NOMO-1 treated with DMSO at 0.1 percent for 48 hours (cell line): ENCODE measurements at regions not wholly inside any gene's neighbourhood (a gene's known extent, or its start where the extent isn't known, plus 50 kb on each side); places are given as distances from the start of the nearest gene placed in this dataset.
"Not testable (repeated sequence)": the region's sequence is repeated elsewhere in the genome, so short reads cannot be mapped to it uniquely, and the experiment has no call there.

Experiments
- DNase-seq: peaks from one replicate; lab custom pipeline; 2025; ENCODE audit not compliant: unreplicated experiment; lab: John Stamatoyannopoulos, UW

DNA sequence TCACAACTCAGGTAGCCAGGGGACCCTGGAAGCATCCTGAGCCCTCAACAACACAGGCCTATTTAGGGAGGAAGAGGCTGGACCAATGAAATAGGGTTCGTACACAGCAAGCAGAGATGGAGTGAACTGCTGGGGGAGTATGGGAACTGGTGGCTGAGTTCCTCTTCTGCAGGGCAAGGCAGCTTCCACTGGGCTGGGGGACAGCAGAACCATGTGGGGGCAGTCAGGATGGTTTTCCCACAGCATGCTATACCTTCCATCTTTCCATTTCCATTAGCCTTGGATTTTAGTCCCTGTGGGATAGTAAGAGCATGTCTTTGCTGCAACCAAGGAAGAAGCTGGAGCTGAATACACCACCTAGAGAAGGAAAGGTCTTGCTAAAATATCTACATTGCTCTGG lies 370.6 kb downstream of the CCSER2 start:
- no peak for DNase-seq

DNA sequence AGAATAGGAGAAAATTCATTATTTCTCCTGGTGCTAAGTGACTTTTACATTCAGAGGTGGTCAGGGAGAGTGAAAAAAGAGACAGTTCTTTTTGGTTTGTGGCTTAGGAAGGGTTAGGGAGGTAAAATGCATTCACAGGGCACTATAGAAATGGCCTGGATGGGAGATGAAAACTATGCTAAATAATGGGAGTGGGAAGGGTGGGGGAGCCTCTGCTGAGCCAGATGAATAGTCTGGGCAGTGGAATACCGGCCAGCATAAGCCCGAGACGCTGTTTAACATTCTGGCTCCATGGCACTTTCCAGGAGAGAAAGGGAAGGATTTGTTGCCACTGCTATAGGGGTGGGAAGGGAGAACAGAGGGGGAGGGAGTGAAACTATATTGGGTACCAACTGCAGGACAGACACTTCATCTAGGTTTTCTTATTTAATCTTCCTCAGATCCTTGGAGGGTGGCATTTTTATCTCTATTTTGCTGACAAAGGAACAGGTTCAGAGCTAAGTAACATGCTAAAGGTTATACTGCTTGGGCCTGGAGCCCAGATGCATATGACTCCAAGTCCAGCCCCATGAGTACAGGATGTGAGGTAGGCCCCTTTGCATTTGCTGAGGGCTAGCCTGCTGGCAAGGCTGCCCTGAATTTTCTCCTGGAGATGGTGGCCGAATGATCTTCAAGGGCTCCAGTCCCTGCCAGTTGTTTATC lies 372.4 kb downstream of the CCSER2 start:
- DNase-seq: no peak

DNA sequence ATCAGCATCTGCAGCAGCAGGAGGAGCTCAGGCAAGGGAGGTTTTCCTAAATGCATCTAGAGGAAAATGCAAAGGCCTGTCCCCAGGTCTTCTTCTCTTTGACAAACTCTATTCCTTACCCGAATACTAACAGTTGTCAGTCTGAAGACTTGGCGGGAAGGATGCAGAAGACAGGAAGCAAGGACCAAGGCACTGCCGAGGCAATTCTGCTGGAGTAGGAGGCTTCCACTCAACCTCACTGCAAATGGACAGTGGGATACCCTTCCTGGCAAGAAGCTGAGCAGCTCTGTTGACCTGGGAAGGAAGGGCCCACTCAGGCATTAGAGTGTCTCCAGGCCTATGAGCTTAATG lies 373.0 kb downstream of the CCSER2 start:
- DNase-seq: no peak

DNA sequence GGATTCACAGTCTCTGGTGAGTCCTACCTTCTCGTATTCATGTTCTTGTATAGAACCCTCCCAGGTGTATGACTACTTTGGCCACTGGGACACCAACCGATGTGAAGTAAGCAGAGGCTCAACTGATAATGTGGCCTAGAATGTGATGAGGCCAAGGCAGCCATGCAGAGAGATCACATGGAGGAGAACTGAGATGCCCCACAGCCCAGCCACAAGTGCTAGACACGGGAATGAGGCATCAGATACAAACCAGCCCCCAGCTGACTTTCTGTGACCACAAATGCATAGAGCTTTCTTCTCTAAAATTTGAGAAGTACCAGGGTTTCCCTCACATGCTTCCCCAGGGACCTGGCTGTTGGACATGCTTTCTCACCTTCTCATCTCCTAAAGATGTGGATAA lies 375.7 kb downstream of the CCSER2 start:
- no peak for DNase-seq

DNA sequence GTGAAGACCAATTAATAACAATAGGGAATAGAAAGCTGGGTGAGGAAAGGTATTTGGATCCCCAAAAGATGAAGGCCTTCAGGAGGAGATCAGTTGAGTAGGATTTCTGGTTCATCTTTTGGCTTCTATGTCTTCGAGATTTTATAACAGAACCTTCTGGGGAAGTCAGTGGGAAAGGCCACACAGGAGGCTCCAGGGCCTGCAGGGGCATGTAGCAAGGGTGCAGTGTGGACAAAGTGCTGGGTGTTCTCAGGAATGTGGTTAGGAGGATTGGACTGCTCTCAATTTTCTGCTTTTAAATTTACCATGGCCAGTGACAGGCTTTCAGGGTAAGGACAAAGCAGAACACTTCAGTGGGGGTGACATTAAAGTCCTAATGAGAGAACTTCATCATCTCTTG lies 378.0 kb downstream of the CCSER2 start:
- no peak for DNase-seq

DNA sequence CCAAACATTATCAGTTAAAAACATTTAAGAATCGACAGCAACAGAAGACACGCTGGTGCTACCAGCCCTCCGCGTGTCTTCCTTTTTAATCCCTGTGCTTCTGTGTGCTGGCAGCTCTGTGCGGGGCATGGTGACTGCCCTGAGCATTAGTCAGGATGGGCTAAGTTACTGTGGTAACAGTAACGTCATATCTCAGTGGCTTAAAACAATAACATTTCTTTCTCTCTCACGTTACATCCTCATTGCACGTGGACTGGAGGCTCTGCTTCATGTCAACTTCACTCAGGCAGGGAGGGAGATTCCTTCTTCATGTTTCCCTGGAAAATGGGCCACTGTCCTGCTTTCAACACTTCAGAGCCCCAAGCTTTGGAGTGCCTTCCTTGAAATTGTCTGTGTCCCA lies 378.5 kb downstream of the CCSER2 start:
- no peak for DNase-seq

DNA sequence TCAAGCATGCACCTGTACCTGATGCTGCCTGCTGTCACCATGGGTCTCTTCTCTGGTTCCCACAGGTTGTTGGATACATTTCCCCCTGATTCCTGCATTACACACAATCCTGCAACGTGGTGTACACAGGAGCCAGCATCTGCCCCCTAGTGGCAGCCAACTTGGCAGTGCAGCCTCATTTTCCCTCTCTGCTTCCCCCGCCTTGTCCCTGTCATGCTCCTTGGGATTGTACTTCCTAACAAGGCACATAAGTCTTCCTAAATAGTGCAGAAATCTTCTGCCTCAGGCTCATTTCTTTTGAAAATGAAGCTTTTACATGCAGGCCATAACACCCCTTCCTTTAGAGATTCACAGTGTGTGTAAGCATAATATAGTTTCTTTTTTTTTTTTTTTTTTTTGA lies 387.5 kb downstream of the CCSER2 start:
- DNase-seq: no peak

DNA sequence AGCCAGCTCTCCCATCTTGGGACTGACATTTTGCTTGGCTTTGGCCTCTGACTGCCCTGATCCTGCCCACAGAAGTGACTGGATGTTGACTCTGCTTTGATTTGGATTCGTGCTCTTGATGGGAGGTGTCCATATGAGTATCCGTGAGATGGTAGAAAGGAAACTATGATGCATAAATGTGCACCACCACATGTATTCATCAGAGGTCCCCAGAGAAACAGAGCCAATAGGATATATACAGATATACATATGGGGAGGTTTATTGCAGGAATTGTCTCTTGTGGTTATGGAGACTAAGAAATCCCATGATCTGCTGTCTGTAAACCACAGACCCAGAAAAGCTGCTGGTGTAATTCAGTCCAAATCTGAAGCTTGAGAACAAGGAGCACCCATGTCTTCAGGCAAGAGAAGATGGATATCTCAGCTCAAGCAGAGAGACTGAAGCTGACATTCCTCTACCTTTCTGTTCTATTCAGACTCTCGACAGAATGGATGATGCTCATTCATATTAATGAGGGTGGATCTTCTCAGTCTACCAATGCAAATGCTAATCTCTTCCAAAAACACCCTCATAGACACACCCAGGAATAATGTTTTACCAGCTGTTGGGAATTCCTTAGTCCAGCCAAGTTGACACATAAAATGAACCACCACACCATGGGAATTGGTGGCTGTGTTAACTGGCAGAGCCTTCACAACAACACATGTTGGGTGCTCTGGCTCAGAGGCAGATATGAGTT lies 390.7 kb downstream of the CCSER2 start:
- no peak for DNase-seq

DNA sequence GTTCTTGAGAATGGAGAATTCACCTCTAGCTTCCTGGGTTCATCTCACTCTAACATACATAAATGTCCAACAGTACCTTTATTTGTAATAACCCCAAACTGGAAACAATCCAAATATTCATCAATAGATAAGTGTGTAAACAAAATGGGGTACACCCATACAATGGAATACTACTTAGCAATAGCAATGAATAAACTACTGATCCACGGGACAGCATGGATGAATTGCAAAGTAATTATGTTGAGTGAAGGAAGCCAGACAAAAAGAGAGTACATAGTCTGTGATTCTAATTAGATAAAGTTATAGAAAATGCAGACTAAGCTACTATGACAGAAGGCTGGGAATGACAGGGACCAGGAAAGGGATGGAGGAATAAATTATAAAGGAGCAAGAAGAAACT lies 391.3 kb downstream of the CCSER2 start:
- DNase-seq: no peak

DNA sequence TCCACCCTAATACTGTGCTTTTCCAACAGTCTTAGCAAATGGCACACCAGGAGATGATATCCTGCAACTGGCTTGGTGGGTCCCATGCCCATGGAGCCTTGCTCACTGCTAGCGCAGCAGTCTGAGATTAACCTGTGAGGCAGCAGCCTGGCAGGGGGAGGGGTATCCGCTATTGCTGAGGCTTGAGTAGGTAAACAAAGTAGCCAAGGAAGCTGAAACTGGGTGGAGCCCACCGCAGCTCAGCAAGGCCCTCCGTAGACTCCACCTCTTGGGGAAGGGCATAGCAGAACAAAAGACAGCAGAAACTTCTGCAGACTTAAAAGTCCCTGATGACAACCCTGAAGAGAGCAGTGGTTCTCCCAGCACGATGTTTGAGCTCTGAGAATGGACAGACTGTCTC lies 399.0 kb downstream of the CCSER2 start:
- no peak for DNase-seq

DNA sequence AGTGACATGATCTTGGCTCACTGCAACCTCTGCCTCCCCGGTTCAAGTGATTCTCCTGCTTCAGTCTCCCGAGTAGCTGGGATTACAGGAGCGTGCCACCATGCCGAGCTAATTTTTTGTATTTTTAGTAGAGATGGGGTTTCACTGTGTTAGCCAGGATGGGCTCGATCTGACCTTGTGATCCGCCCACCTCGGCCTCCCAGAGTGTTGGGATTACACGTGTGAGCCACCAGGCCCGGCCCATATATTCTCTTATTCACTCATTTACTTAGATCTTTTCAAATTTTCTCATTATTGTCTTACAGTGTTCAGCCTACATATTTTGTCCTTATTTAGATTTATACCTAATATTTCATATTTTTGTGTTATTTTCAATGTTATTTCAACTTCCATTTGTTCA lies 410.7 kb downstream of the CCSER2 start:
- DNase-seq: not testable (repeated sequence)

DNA sequence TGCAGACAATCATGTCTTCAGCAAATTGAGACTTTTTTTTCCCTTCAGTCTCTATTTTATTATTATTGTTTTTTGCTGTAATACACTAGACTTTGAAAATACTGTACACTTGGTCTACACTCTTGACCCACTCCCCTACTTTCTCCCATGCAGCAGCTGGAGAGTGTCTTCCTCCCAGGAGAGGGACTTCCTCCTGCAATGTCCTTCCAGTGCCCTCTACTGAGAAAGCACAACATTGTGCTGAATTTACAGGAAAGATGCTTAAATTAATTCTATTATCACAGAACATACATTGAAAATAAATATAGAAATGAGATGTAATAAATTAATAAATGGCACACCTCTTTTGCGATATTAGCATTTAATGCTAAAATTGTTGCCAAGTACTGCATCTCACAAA lies 411.3 kb downstream of the CCSER2 start:
- no peak for DNase-seq

DNA sequence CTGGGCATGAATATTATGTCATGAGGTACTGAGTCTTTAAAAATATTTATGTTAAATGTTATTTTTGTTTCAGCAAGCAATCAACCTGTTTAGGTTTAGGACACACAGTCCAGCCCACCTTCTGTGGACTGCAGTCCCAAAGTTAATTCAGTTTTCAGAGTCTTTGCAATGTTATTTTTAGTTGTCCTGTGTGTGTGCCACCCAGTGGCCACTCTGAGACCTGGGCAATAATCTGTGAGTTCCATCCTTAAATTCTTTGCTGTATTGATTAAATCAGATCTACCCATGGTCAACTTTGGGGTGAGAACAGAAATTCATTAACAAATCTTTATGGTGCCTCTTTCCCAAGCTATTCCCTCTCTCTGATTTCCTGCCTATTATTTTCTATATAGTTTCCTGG lies 415.1 kb downstream of the CCSER2 start:
- DNase-seq: no peak

DNA sequence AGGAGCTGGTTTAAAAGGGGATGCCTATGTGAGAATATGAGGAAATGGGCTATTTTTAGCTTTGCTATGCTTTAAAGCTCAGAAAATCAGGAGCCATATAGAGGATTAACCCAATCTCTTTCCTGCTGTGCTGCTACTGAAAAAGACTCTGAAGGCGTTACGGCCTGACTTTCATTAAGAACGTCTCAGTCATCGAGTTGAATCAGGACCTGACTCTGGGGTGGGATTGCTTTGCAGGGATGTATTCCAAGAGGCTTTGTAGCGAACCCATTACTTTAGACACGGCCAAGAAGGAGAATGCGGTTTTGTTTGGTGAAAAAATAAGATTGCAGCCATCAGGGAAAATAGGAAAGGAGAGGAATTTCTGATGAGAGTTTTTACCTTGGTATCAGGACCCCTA lies 426.9 kb downstream of the CCSER2 start:
- DNase-seq: no peak

DNA sequence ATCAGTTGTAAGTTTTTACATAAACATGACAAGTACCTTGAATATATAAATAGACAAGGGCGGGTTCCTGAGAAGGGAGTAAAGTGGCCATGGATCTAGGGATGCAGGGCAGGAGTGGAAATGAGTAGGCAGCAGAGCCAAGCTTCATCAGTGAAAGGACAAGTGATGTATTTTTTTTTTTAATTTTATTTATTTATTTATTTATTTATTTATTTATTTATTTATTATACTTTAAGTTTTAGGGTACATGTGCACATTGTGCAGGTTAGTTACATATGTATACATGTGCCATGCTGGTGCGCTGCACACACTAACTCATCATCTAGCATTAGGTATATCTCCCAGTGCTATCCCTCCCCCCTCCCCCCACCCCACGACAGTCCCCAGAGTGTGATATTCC lies 428.3 kb downstream of the CCSER2 start:
- not testable (repeated sequence) for DNase-seq

DNA sequence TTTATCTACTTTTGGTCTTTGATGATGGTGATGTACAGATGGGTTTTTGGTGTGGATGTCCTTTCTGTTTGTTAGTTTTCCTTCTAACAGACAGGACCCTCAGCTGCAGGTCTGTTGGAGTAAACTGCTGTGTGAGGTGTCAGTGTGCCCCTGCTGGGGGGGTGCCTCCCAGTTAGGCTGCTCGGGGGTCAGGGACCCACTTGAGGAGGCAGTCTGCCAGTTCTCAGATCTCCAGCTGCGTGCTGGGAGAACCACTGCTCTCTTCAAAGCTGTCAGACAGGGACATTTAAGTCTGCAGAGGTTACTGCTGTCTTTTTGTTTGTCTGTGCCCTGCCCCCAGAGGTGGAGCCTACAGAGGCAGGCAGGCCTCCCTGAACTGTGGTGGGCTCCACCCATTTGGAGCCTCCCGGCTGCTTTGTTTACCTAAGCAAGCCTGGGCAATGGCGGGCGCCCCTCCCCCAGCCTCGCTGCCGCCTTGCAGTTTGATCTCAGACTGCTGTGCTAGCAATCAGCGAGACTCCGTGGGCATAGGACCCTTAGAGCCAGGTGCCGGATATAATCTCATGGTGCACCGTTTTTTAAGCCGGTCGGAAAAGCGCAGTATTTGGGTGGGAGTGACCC lies 433.7 kb downstream of the CCSER2 start:
- not testable (repeated sequence) for DNase-seq

DNA sequence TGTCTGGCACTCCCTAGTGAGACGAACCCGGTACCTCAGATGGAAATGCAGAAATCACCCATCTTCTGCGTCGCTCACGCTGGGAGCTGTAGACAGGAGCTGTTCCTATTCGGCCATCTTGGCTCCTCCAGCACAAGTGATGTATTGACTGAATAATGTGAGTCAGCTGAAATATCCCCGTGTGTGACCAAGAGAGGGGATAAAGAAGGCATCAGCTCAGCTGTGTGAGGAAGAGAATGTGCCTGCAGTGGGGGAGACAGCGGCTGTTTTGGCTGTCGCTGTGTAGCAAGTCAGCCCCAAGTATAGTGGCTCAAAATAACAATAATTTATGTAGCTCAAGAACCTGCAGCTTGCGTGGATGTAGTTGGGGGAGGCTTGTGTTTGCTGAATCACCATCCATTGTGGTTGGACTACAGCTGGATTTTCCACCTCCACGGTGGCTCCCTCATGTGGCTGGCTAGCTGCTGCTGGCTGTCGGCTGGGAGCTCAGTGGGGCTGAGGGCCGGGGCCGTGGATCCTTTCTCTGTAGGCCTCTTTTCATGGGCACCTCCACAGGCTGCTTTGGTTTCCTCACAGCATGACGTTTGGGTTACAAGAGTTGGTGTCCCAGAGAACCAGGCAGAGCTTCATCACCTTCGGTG lies 434.5 kb downstream of the CCSER2 start:
- DNase-seq: no peak

DNA sequence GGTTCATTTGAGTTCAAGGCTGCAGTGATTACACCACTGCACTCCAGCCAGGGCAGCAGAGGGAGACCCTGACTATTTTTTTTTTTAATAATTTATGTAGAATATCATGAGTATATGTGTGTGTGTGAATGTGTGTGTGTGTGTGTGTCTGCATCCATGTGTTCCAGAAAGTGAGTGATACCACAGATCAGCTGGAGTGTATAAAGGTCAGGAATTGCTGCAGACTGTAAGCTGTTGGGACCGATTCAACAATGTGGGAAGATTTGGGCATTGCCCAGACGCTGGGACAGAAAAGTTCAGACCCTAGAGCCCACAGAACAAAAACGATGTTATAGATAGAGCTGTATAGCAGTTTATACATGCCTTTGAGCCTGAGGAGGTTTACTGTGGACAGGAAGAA lies 435.6 kb downstream of the CCSER2 start:
- no peak for DNase-seq

DNA sequence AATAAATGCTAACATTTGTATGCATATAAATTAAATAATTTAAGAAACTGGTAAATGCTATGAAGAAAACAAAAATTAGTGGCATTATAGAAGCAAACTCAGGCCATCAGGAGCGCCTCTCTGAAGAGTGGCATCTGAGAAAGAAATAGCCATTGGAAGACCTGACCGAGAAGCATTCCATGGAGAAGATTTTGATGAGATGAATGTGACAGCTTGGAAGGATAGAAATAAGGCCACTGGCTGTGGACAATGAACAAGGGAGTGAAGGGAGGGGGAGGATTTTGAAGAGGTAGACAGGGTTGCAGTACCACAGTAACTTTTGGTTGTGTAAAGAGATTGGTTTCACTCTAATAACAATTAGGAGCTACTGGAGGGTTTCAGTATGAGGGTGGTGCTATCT lies 436.7 kb downstream of the CCSER2 start:
- no peak for DNase-seq

DNA sequence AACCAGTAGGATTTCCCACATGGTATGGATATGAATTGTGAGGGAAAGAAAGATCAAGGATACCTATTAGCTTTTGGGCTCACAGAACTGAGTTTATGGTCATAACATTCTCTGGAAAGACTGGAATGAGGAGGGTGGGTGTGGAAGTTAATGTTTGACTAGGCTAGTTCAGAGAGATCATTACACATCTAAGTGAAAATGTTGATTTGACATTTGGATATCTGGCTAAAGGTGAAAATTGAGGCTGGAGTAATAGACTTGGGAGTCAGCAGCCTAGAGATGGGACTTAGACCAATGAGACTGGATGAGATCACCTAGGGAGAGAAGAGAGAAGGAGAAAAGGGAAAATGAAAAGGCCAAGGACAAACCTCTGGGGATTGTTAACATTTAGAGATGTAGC lies 437.3 kb downstream of the CCSER2 start:
- DNase-seq: no peak

DNA sequence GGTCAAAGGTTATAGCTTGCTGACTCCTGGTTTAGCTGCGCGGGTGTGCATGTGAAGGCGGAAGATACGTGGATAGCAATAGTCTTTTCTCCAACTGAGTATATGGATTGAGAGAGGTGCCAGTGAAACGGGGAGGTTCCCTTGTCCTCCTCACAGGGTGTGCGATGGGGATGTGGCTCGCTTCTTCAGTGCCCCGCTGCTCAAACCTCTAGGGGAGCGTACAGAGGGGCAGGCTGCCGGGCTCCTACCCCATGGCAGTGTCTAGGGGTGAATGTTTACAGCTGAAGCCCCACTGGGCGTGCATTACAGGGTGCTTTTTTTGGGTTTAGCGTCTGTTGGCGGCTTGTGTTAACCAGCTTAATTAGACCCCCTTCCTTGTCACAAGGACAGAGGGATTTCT lies 438.5 kb downstream of the CCSER2 start:
- DNase-seq: no peak

DNA sequence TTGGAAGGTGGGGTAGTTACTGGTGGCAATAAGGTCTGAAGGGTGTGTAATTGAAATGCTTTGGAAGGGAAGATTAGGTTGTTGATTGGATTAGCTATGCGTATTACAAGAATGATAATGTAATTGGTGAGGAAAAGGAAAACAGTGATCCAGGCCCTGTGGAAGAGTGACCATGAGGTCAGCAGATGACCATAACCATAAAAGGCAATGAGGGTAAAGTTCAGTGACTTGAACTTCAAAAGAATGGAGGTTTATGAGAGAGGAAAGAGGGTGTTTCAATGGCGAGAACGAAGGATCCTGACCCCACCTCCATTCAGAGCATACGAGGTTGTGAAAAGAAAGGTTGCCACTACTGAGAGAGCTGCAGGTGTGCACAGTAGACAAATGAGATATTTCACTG lies 439.7 kb downstream of the CCSER2 start:
- no peak for DNase-seq
